ENCODE measurements at regions not wholly inside any gene's neighbourhood (a gene's known extent, or its start where the extent isn't known, plus 50 kb on each side); places are given as distances from the start of the nearest gene placed in this dataset.

DNA sequence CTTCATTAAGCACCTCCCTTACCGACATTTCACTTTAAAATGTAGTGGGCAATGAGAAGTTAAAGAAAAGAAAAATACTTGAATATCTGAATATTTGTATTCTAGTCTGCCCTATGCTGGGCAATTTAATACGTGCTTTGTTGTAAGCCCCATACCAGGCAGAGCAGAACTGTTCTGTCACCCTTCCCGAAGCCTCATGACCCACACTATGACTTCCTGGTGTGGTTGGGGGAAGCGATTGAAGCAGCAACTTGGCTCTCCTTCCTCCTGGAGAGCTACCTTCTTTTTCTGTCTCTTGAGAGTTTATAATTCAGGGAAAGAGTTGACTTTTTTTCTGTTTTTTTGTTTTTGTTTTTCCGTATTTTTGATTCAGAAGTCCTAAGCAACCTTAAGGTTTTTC is 243.7 kb downstream of the INHBA start:
- TF ChIP-seq, protein P1, sequence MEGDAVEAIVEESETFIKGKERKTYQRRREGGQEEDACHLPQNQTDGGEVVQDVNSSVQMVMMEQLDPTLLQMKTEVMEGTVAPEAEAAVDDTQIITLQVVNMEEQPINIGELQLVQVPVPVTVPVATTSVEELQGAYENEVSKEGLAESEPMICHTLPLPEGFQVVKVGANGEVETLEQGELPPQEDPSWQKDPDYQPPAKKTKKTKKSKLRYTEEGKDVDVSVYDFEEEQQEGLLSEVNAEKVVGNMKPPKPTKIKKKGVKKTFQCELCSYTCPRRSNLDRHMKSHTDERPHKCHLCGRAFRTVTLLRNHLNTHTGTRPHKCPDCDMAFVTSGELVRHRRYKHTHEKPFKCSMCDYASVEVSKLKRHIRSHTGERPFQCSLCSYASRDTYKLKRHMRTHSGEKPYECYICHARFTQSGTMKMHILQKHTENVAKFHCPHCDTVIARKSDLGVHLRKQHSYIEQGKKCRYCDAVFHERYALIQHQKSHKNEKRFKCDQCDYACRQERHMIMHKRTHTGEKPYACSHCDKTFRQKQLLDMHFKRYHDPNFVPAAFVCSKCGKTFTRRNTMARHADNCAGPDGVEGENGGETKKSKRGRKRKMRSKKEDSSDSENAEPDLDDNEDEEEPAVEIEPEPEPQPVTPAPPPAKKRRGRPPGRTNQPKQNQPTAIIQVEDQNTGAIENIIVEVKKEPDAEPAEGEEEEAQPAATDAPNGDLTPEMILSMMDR (IDR thresholded peaks at IDR 0.05; ENCODE audit: low read depth, low read length, missing control alignments), result no peak
- DNase-seq (ENCODE audit: extremely low read depth, low read depth), result no peak
- H3K4me3 ChIP-seq (replicated peaks; ENCODE audit: low read depth, low read length), result no peak overlapping the region

DNA sequence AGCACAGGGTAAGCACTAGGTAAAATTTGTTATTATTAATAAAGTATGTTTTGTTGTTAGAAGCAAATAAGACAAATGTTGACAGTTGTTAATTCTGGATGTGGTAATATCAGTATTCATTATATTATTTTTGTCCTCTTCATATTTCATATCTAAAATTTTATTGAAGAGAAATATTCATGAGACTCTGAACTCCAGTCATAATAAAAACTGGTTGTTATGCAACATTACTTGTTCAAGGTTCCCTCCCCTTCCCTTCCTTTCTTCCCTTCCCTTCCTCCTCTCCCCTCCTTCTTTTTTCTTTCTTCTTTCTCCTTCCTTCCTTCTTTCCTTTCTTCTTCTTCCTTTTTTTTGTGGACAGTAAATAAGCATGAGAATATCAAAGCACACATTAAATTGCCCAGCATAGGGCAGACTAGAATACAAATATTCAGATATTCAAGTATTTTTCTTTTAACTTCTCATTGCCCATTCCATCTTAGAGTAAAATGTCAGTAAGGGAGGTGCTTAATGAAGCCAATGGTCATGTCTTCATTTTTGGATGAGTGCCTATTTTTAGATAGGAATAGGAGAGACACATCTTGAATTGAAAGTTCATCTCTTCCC is 245.0 kb downstream of the INHBA start:
- TF ChIP-seq, protein P1 (IDR thresholded peaks at IDR 0.05; ENCODE audit: low read depth, low read length, missing control alignments), result no peak
- H3K4me3 ChIP-seq (replicated peaks; ENCODE audit: low read depth, low read length), result no peak overlapping the region
- DNase-seq (ENCODE audit: extremely low read depth, low read depth), result no peak

DNA sequence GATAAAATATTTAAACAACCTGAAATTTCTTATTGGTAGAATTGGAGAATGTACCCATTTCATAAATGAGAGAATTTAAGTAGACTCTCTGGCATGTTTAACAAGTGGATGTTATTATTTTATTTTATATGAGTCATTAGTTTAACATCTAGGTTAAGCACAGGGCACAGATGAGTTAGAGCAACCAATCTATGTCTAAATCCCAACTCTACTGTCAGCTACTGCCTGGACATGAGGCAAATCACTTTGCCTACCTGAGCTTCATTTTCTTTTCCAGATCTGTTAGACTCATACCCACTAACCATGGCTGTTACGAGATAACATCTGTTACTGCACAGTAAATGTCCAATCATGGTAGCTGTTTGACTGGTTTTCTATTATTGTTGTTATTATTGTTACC is 251.1 kb downstream of the INHBA start:
- TF ChIP-seq, protein P1 (IDR thresholded peaks at IDR 0.05; ENCODE audit: low read depth, low read length, missing control alignments), result no peak
- DNase-seq (ENCODE audit: extremely low read depth, low read depth), result no peak
- no peak overlapping the region for H3K4me3 ChIP-seq (replicated peaks; ENCODE audit: low read depth, low read length)

DNA sequence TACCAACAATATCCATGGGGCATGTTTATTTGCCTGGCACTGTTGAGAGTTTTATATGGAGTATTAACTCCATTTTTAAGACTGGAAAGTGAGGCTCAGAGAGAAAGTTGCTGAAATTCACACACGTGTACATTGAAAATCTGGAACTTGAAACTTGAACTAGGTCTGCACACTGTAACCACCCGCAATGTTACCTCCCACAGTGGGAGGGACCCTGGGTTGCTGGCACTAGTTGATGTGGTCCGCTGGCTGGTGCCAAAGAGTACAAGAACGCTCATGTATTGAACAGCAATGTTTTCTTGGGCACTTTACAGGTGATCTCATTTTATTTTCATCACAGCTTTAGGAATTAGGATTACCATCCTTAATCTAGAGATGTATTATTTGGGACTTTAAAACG is 253.2 kb downstream of the INHBA start:
- TF ChIP-seq, protein P1 (IDR thresholded peaks at IDR 0.05; ENCODE audit: low read depth, low read length, missing control alignments), result no peak
- no peak for DNase-seq (ENCODE audit: extremely low read depth, low read depth)
- no peak overlapping the region for H3K4me3 ChIP-seq (replicated peaks; ENCODE audit: low read depth, low read length)

DNA sequence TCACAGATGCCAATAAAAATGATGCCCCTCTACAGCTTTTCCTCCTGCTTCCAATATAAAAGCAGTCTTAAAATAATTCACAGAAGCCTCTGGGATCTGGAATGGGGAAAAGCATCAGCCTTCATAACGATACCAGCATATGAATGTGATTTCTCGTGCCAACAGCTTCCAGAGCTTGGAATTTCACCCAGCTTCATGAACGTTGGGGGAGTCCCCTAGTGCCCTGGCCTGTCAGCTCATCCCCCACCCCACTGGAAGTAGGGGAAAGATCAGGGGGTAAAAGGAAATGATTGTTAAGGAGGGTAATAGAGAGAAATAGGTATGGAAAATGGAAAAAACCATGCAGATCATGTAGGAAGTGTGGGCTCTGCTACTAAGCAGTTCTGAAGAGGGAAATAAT is 253.6 kb downstream of the INHBA start:
- TF ChIP-seq, protein P1 (IDR thresholded peaks at IDR 0.05; ENCODE audit: low read depth, low read length, missing control alignments), result no peak
- no peak overlapping the region for H3K4me3 ChIP-seq (replicated peaks; ENCODE audit: low read depth, low read length)
- no peak for DNase-seq (ENCODE audit: extremely low read depth, low read depth)

DNA sequence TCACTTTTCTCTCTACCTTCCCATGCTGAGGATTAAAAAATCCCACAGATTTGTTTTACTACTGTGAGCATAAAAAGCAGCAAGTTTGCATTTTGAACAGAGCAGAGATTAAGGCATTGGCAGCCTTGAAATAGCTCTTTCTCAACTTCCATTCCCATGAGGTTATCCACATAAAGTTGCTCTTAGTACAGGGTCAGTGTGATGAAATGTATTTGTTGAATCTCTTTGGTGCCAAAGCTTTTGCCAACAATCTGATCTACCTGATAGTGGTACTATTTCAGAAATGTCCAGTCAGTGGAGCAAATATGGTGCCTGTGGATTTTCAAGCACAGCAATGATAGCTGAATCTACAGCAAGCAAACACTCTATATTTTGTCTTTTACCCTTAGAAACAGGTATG is 254.8 kb downstream of the INHBA start:
- TF ChIP-seq, protein P1 (IDR thresholded peaks at IDR 0.05; ENCODE audit: low read depth, low read length, missing control alignments), result no peak
- no peak for DNase-seq (ENCODE audit: extremely low read depth, low read depth)
- no peak overlapping the region for H3K4me3 ChIP-seq (replicated peaks; ENCODE audit: low read depth, low read length)

DNA sequence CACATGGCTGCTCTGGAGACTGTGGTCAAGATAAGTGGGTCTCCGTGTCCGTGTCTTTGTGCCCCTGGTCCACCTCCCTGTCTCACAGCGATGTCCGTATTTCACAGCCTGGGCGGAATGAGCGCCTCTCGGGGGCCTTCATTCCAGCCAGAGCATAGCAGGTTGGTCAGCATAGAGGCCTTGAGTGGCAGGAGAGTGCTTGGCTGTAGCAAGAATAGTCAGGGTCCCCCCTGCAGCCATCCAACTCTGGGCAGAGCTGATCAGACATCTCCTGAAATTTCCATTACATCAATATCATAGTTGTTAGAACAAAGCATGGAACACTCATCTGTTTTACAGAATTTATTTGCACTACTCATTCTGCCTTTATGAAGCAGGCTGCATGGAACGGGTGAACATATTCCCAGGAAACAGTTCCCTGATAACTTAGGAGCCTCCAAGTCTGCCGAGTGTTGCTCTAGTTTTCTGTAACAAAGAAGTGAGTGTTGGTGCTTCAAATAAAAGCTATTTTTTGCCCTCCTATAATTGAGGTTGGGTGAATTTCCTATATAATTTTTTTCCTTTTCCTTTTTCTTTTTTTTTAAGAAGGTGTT is 255.3 kb downstream of the INHBA start:
- DNase-seq (ENCODE audit: extremely low read depth, low read depth), result no peak
- TF ChIP-seq, protein P1 (IDR thresholded peaks at IDR 0.05; ENCODE audit: low read depth, low read length, missing control alignments), result no peak
- H3K4me3 ChIP-seq (replicated peaks; ENCODE audit: low read depth, low read length), result no peak overlapping the region

Data from HFF-Myc (cell line).